AG09319 (cell line): ENCODE measurements at regions not wholly inside any gene's neighbourhood (a gene's known extent, or its start where the extent isn't known, plus 50 kb on each side); places are given as distances from the start of the nearest gene placed in this dataset.
"Not testable (repeated sequence)": the region's sequence is repeated elsewhere in the genome, so short reads cannot be mapped to it uniquely, and the experiment has no call there.

ENCODE experiments used
- DNase-seq: peaks from one replicate; pipeline ENCODE4 v3.0.0-alpha.2; 2010; ENCODE audit warnings: low read depth; ENCODE audit errors: extremely low read depth
- TF ChIP-seq, protein P1 (sequence below): IDR thresholded peaks from 2 replicates; pipeline ENCODE4 v1.5.1; 2011; ENCODE audit warnings: low read depth, mild to moderate bottlenecking, inconsistent platforms, low read length, moderate library complexity

DNA sequence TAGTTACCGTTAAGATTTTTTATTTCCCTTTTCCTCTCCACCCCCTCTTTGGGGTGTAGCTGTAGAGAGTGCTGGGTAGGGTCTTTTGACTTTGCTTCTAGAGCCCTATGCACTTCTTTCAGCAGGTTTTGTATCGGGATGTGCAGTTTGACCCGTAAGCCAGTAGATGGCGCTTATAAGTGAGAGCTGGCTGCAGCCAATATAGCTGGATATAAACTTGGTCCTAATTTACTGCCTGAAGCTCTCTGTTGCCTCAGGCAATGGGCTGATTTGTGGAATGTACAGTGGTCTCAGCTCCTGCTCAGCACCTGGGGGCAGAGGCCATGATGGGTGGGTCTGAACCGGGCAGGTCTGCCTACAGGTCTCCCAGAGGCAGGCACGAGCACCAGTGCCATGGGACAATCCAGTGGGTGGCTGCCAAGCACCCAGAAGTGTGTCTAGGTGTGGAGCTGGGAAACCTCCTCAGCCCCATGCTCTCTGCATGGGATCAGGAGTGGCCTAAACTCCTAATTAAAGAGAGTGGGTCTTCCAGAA lies 146.5 kb downstream of the SPANXN1 start:
- no peak for DNase-seq
- TF ChIP-seq, protein P1, sequence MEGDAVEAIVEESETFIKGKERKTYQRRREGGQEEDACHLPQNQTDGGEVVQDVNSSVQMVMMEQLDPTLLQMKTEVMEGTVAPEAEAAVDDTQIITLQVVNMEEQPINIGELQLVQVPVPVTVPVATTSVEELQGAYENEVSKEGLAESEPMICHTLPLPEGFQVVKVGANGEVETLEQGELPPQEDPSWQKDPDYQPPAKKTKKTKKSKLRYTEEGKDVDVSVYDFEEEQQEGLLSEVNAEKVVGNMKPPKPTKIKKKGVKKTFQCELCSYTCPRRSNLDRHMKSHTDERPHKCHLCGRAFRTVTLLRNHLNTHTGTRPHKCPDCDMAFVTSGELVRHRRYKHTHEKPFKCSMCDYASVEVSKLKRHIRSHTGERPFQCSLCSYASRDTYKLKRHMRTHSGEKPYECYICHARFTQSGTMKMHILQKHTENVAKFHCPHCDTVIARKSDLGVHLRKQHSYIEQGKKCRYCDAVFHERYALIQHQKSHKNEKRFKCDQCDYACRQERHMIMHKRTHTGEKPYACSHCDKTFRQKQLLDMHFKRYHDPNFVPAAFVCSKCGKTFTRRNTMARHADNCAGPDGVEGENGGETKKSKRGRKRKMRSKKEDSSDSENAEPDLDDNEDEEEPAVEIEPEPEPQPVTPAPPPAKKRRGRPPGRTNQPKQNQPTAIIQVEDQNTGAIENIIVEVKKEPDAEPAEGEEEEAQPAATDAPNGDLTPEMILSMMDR, result no peak

DNA sequence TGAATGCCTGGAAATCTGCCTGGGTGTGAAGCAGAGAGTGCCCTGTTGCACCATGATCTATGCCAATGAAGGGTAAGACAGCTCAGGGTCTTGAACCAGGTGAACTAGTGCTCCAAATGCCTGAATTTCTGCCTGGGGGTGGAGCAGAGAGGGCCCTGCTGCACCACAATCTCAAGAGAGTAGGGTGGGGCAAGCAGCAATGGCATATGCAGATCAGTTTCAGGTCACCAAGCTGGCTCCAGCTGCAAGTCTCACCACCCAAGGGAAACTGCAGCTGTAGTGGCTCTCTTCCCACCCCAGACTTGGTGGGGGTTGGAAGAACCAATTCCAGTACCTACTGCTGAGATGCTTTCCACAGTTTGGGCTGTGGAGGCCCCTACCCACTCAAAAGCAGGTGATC lies 147.0 kb downstream of the SPANXN1 start:
- TF ChIP-seq, protein P1, result no peak
- DNase-seq, result no peak

DNA sequence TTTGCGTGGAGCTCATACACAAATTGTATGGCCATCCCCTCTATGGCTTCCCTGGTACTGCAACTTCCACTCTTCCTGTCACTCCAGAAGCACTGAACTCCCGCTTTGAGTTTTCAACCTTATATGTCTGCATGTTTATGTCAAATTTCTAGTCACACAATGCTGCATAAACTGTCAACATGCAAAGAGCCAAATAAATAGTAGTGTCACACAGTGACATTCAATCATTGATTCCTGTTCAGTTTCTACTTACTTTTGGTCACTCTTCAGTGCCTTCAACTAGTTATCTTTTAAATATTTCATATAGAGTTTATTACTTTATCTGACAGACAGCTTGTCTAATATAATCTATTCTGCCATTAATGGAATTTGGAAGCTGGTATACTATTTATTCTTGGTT lies 149.3 kb downstream of the SPANXN1 start:
- no peak for DNase-seq
- TF ChIP-seq, protein P1, result no peak

GRCh38 chrX:145405012-145405411 lies 157.7 kb downstream of the SPANXN1 start:
- DNase-seq, result no peak
- TF ChIP-seq, protein P1, result peak; percentile 47

GRCh38 chrX:145410622-145411021 lies 163.3 kb downstream of the SPANXN1 start:
- DNase-seq, result no peak
- TF ChIP-seq, protein P1, result no peak

GRCh38 chrX:145436211-145436610 lies 188.9 kb downstream of the SPANXN1 start:
- not testable (repeated sequence) for DNase-seq

DNA sequence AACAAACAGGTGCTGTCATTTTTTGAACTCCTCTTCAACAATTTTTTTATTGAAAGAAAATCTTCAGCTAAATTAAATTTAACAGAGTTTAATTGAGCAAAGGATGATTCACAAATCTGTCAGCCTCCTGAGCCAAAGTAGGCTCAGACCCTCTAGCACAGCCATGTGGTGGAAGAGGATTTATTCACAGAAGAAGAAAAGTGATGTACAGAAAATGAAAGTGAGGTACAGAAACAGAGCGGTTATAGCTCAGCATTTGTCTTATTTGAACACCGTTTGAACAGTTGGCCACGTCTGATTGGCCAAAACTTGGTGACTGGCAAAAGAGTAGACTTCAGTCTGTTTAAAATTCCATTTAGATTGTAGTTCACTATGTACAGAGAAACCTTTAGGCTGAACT lies 217.3 kb downstream of the SPANXN1 start:
- TF ChIP-seq, protein P1, result no peak
- no peak for DNase-seq

DNA sequence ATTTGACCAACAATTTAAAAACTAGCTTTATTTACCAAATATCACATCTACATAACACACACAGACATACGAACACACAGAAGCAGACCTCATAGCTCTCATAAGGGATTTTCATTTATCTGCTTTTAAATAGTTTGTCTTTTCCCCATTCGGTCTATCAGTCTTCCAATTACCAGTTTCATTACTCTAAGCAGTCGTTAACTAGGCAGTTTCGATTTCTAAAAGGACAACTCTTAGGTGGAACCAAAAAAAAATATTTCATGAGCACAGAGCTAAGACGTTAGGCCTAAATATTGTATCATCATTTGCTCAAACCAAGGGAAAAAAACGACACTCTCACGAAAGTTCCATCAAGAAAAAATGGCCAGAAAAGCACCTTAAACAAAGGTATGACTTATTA lies 228.4 kb downstream of the SPANXN1 start:
- no peak for DNase-seq
- TF ChIP-seq, protein P1, result no peak
